Astrocyte of the cerebellum (primary cell): ENCODE measurements at regions not wholly inside any gene's neighbourhood (a gene's known extent, or its start where the extent isn't known, plus 50 kb on each side); places are given as distances from the start of the nearest gene placed in this dataset.

Experiments
- DNase-seq: peaks from one replicate; pipeline ENCODE4 v3.0.0-alpha.2; 2011; ENCODE audit warnings: low read depth
- H3K4me3 ChIP-seq: 2 replicates; pipeline ENCODE4 v1.5.1; 2011; ENCODE audit warnings: mild to moderate bottlenecking, low read depth, low read length, moderate library complexity
- in situ Hi-C: cut with HindIII; loops from 2 replicates; pipeline ENCODE4 v1.10.0; 2017; ENCODE audit warnings: low sequenced_read_pairs
- TF ChIP-seq, protein P1 (sequence below): IDR thresholded peaks from 2 replicates; pipeline ENCODE4 v1.5.1; 2012; ENCODE audit warnings: low read length, low read depth, moderate library complexity, mild to moderate bottlenecking; ENCODE audit errors: missing control alignments

DNA sequence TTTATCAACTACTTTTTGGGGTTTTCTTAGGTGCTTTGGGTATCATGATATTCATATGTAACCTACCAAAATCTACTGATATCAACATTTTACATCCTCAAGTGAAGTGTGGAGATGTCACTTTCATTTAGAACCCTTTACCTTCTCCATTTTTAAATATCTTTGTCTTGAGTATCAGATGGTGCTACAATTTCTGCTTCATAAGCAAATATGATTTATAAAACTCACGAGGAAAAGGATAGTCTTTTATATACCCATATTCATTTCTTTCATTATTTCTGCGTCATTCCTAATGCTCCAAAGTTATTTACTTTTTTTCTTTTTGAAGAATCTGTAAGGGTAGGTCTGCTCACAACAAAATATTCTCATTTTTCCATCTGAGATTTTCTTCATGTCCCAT, 991.7 kb downstream of the CDH11 start:
- TF ChIP-seq, protein P1, sequence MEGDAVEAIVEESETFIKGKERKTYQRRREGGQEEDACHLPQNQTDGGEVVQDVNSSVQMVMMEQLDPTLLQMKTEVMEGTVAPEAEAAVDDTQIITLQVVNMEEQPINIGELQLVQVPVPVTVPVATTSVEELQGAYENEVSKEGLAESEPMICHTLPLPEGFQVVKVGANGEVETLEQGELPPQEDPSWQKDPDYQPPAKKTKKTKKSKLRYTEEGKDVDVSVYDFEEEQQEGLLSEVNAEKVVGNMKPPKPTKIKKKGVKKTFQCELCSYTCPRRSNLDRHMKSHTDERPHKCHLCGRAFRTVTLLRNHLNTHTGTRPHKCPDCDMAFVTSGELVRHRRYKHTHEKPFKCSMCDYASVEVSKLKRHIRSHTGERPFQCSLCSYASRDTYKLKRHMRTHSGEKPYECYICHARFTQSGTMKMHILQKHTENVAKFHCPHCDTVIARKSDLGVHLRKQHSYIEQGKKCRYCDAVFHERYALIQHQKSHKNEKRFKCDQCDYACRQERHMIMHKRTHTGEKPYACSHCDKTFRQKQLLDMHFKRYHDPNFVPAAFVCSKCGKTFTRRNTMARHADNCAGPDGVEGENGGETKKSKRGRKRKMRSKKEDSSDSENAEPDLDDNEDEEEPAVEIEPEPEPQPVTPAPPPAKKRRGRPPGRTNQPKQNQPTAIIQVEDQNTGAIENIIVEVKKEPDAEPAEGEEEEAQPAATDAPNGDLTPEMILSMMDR: no peak
- DNase-seq: no peak
- in situ Hi-C loops: no loop called here
- H3K4me3 ChIP-seq: no peak overlapping the region

DNA sequence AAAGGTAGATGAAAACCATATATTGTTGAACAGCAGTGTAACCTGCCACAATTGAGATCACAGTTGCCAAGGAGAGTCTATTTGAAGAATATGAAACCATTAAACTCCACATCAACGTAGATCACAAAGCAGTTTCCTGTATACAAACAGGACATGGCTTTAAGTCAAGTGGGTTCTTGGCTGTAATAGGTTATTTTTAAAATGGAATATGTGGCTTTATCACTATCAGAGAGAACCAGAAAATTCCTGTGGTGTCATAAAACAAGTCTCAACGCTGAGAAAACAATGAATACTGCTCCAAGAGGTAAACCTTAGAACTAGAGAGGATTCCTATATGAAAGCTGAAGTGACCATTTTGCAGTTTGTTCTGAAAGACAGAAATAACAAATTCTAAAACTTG, 999.7 kb downstream of the CDH11 start:
- DNase-seq: no peak
- H3K4me3 ChIP-seq: no peak overlapping the region
- in situ Hi-C loops: no loop called here
- TF ChIP-seq, protein P1: no peak

DNA sequence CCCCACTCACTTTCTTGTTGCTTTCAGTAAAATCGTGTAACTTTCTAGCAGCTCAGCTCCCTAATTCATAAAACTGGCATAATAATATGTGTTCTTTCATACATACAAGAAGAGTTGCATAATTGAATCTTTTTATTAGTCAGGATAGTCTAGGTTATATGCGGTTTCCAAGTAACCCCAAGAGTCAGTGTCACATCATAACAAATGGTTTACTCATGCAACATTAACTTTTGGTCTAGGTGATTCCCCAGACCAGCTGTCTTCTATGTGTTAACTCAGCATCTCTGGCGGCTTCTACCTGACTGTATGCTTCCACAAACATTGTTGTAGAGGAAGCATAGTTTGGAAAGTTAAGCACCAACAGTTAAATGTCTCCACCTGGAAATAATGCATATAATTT, 1000.4 kb downstream of the CDH11 start:
- in situ Hi-C loops: no loop called here
- TF ChIP-seq, protein P1: no peak
- H3K4me3 ChIP-seq: no peak overlapping the region
- no peak for DNase-seq

DNA sequence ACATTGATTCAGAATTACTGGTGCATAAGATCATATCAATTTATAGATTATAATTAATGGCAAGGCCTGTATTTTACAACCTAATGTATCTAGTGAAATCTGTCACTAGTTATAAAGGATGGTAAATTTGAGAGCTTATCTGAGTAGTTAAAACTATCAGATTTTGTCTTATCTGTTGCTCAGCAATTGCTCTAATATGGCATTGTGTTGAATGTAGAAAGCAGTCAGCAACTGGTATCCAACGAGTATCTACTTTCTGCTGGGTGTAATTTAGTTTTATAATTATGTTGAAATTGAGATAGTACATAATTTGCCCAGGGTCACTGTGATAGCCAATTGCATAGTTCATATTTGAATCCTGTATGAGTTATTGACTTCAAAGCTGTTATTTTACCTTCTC, 1005.7 kb downstream of the CDH11 start:
- H3K4me3 ChIP-seq: no peak overlapping the region
- in situ Hi-C loops: no loop called here
- TF ChIP-seq, protein P1: no peak
- DNase-seq: no peak

DNA sequence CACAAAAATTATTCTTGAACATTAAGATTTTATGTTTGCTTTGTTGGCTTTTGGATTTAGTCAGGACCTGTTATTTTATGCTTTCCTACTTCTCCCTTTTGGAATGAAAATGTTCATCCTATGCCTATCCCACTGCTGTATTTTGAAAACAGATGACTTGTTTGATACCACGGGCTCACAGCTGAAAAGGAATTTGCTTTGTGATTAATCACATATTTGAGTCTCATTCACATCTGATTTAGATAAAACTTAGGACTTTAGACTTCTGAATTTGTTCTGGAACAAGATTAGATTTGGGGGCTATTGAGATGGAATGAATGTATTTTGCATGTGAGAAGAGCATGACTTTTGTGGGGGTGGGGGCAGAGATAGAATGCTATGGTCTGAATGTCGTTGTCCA, 1012.6 kb downstream of the CDH11 start:
- no peak for DNase-seq
- in situ Hi-C loops: no loop called here
- no peak overlapping the region for H3K4me3 ChIP-seq
- TF ChIP-seq, protein P1: no peak

DNA sequence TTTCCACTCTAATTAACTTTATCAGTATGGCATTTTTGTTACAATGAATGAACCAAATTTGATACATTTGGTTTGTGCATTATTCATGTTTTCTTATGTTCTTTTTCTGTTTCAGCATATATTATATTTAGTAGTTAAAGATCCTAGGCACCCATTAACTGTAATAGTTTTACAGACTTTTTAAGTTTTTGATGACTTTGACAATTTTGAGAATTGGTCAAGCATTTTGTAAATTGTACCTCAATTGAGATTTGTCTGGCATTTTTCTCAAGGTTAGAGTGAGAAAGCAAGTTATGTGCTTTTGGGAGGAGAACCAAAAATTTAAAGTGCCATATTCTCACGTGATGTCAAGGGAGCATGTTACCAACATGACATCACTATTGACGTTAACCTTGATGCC, 1019.2 kb downstream of the CDH11 start:
- no peak for DNase-seq
- H3K4me3 ChIP-seq: no peak overlapping the region
- in situ Hi-C loops: no loop called here
- TF ChIP-seq, protein P1: no peak

DNA sequence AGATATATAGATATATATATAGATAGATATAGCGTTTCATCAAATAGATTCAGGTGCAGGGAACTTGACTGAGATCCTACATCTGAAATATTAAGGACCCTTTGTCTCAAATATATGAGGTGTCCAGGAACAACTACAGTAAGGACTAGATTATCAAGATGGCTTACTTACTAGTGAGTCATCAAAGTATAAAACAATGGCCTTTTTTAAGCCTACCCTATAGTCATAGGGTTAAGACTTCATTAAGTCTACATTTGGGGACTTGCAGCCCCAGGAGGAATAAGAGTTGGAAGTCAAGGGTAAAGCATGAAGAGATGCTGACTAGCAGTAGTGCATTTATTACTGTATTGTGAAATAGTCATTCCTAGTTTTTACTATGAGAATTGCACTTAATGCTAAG, 1023.4 kb downstream of the CDH11 start:
- no peak for DNase-seq
- TF ChIP-seq, protein P1: no peak
- in situ Hi-C loops: no loop called here

More for the DNA sequence above, 1023.4 kb downstream of the CDH11 start:
- H3K4me3 ChIP-seq: no peak overlapping the region
